MM.1S (cell line): ENCODE measurements at regions not wholly inside any gene's neighbourhood (a gene's known extent, or its start where the extent isn't known, plus 50 kb on each side); places are given as distances from the start of the nearest gene placed in this dataset.

ENCODE experiments used
- EZH2 ChIP-seq: fragments of 300-600 bp; sonication (generic); optimal IDR thresholded peaks from 2 replicates; pipeline ENCODE3; 2017; ENCODE audit warnings: low read depth, mild to moderate bottlenecking, antibody characterized with exemption, low read length, mixed read lengths
- EZH2phosphoT487 ChIP-seq: fragments of 300-600 bp; sonication (generic); IDR thresholded peaks from 2 replicates; pipeline ENCODE4 v1.6.1; 2018; ENCODE audit warnings: antibody characterized with exemption, low read length
- TF ChIP-seq, protein P1 (sequence below): fragments of 300-600 bp; sonication (generic); IDR thresholded peaks from 2 replicates; pipeline ENCODE4 v1.5.1; 2016; ENCODE audit warnings: antibody characterized with exemption, low read length, mixed read lengths

DNA sequence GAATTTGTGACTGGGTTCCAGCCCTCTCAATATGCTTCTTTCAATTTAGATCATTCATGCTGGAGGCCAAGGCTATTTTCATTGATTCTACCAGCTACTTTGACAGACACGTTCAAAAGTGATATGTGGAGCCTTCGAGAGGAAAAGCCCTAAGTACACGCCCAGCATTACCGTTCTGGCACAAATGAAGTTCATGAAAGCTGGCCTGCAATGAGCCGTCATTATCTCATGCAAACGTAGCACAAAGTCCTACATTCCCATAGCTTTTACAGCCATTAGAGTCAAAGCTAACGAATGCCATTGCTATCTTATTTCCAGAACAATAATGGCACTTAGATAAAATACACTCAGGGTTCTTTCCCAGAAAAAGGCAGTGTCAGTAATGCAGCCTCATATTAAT lies 1237.6 kb downstream of the EFNB2 start:
- TF ChIP-seq, protein P1, sequence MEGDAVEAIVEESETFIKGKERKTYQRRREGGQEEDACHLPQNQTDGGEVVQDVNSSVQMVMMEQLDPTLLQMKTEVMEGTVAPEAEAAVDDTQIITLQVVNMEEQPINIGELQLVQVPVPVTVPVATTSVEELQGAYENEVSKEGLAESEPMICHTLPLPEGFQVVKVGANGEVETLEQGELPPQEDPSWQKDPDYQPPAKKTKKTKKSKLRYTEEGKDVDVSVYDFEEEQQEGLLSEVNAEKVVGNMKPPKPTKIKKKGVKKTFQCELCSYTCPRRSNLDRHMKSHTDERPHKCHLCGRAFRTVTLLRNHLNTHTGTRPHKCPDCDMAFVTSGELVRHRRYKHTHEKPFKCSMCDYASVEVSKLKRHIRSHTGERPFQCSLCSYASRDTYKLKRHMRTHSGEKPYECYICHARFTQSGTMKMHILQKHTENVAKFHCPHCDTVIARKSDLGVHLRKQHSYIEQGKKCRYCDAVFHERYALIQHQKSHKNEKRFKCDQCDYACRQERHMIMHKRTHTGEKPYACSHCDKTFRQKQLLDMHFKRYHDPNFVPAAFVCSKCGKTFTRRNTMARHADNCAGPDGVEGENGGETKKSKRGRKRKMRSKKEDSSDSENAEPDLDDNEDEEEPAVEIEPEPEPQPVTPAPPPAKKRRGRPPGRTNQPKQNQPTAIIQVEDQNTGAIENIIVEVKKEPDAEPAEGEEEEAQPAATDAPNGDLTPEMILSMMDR, result no peak
- TF ChIP-seq EZH2 (no peak), EZH2phosphoT487 (no peak)
